ENCODE measurements at regions not wholly inside any gene's neighbourhood (a gene's known extent, or its start where the extent isn't known, plus 50 kb on each side); places are given as distances from the start of the nearest gene placed in this dataset.

DNA sequence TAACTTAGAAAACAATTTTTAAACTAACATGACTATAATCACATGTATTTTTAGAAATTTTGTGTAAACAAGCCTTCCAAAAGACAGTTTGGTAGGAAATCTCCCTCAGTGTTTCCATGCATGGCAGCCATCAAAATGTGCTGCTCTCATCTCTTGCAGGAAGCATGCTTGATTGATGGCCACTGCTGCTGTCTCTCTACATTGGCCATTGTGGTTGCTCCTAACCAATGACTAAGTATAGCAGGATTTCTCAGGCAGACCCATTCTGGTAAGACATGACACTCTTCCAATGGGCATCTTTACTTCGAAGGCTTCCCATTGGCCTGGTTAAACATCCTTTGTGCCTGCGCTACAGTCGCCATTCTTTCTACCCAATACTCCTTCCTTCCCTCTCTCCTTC, 78.9 kb upstream of the GUCY1A1 start:
- TF ChIP-seq, protein P1, sequence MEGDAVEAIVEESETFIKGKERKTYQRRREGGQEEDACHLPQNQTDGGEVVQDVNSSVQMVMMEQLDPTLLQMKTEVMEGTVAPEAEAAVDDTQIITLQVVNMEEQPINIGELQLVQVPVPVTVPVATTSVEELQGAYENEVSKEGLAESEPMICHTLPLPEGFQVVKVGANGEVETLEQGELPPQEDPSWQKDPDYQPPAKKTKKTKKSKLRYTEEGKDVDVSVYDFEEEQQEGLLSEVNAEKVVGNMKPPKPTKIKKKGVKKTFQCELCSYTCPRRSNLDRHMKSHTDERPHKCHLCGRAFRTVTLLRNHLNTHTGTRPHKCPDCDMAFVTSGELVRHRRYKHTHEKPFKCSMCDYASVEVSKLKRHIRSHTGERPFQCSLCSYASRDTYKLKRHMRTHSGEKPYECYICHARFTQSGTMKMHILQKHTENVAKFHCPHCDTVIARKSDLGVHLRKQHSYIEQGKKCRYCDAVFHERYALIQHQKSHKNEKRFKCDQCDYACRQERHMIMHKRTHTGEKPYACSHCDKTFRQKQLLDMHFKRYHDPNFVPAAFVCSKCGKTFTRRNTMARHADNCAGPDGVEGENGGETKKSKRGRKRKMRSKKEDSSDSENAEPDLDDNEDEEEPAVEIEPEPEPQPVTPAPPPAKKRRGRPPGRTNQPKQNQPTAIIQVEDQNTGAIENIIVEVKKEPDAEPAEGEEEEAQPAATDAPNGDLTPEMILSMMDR (IDR thresholded peaks at IDR 0.05), result no peak
- no peak for TF ChIP-seq POLR2A (IDR thresholded peaks at IDR 0.05)
